ENCODE measurements at regions not wholly inside any gene's neighbourhood (a gene's known extent, or its start where the extent isn't known, plus 50 kb on each side); places are given as distances from the start of the nearest gene placed in this dataset.

GRCh38 chr5:1633605-1634336, 110.0 kb upstream of the LPCAT1 start (continued):
- TF ChIP-seq ZNF770 (CRISPR knock-in tag; IDR thresholded peaks at IDR 0.05) (peak; percentile 43; the same call in 1 of the 2 replicates), ZBTB7B (CRISPR knock-in tag; IDR thresholded peaks at IDR 0.05) (peak; percentile 96), CCDC6 (CRISPR knock-in tag; IDR thresholded peaks at IDR 0.05) (0 out of 2 replicates have a peak, but pooled peaks have one; percentile 5), ZNF10 (CRISPR knock-in tag; IDR thresholded peaks at IDR 0.05; ENCODE audit: borderline replicate concordance, low read depth) (no peak), RAD21 (CRISPR knock-in tag; IDR thresholded peaks at IDR 0.05) (no peak), ETS1 (CRISPR knock-in tag; IDR thresholded peaks at IDR 0.05) (no peak), IKZF4 (CRISPR knock-in tag; IDR thresholded peaks at IDR 0.05; ENCODE audit: borderline replicate concordance, low read depth, not compliant biosample characterization) (peak; percentile 82), ZNF782 (CRISPR knock-in tag; IDR thresholded peaks at IDR 0.05; ENCODE audit: borderline replicate concordance) (peak; percentile 67; the same call in 1 of the 2 replicates), MXD4 (CRISPR knock-in tag; IDR thresholded peaks at IDR 0.05) (peak; percentile 57; the same call in 1 of the 2 replicates), GABPA (IDR thresholded peaks at IDR 0.05; ENCODE audit: low read depth, low read length) (peak; percentile 92), GABPA (CRISPR knock-in tag; IDR thresholded peaks at IDR 0.05; ENCODE audit: low read depth) (peak; percentile 93), DDIT3 (CRISPR knock-in tag; IDR thresholded peaks at IDR 0.05) (no peak), SKI (IDR thresholded peaks at IDR 0.05; ENCODE audit: partially characterized antibody) (peak; percentile 15), BRD4 (CRISPR knock-in tag; IDR thresholded peaks at IDR 0.05) (peak; percentile 68; the same call in 1 of the 2 replicates), ZFP41 (CRISPR knock-in tag; IDR thresholded peaks at IDR 0.05; ENCODE audit: borderline replicate concordance) (0 out of 2 replicates have a peak, but pooled peaks have one; percentile 22), POLR2AphosphoS5 (IDR thresholded peaks at IDR 0.05; ENCODE audit: low read depth, low read length) (peak; percentile 85), ZBTB40 (IDR thresholded peaks at IDR 0.05) (no peak), ZBTB40 (CRISPR knock-in tag; IDR thresholded peaks at IDR 0.05) (peak; percentile 65; the same call in 1 of the 2 replicates)

Data from HepG2 (cell line).